ENCODE measurements at regions not wholly inside any gene's neighbourhood (a gene's known extent, or its start where the extent isn't known, plus 50 kb on each side); places are given as distances from the start of the nearest gene placed in this dataset.

GRCh38 chr12:85352016-85352415, 72.0 kb downstream of the ALX1 start:
- no peak for FAIRE-seq

DNA sequence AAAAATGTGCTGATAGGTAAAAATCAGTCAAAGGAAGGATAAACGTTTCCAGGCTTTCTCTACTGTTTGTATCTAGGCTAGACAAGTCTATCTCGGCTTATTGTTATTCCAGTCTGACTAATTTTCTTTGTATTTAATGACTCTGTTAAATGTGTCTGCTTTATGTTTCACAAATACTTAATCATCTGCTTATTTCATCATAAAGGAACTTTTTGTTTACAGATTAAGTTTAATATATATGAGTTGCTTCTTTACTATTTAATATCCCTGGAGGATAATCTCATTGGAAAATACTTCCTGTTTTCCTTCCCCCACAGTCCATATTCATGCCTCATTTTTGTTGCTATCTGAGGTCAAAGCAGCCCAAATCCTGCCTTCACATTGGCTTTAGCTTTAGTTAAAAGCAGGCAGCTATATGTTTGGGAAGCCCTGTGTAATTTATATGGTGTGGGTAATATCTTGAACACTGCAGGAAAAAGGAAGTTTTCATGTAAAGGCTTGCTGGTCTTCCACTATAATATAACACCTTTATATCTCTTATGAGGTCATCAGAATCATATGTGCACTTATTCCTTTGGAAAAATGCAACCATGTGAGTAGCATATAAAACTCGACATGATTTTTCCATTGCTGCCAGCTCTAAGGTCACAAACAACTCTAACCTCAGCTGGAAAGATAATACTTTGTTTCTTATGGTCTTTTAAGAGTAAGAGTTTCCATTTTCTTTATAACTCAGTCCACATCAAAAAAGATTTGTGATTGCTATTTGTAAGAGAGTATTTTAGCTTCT, 76.8 kb downstream of the ALX1 start:
- FAIRE-seq: no peak

DNA sequence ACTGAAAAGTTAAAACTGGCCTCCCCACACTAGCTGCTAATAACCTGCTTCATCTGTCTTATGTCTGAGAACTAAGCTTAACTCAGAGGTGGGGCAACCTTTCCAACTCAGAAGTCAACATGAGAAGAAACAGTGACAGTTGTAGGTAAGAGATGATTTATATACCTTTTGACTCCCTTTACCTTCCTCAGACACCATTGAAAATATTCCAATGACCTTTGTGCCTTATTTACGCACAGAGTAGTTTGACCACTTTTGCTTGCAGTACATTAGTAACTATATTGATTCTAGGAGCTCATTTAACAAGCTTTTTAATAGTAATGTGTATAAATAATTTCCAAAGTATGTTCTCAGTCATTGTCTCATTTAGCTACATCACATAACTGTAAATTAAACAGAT, 77.6 kb downstream of the ALX1 start:
- no peak for FAIRE-seq

DNA sequence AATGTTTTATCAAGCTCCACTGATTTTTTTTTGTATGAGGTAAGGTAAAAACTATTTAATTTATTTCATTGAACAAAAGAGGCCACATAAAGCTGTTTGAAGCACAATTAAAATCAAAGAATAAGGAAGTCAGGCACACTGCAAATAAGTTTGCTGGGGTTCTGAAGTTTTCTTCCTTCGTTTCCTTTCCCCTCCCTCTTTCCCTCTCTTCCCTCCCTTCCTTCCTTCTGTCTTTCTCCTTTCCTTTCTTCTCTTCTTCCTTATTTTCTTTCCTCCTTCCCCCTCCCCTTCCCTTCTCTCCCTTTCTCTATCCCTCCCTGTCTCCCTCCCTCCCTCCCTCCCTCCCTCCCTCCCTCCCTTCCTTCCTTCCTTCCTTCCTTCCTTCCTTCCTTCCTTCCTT, 78.7 kb downstream of the ALX1 start:
- no peak for FAIRE-seq

GRCh38 chr12:85363382-85364190, 83.6 kb downstream of the ALX1 start:
- FAIRE-seq: no peak

DNA sequence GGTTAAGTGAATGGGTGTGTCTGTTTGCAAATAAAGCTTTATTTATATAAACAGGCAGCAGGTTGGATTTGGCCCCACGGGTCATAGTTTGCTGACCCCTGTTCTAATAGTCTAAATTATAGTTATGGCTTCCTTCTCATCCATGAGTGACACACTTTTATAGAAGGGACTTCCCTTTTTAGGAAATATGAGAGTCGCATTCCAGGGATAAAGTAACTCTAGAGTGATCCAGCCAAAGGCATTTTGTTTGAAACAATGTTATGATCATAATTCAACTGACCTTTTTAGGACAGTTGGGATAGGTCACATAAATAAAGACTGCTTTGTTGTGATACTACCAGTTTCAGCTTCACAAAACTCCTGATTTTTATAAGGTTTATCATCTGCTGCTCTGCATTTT, 87.9 kb downstream of the ALX1 start:
- FAIRE-seq: no peak

GRCh38 chr12:85369365-85370154, 89.5 kb downstream of the ALX1 start:
- FAIRE-seq: no peak

GRCh38 chr12:85373045-85373444, 93.0 kb downstream of the ALX1 start:
- no peak for FAIRE-seq

DNA sequence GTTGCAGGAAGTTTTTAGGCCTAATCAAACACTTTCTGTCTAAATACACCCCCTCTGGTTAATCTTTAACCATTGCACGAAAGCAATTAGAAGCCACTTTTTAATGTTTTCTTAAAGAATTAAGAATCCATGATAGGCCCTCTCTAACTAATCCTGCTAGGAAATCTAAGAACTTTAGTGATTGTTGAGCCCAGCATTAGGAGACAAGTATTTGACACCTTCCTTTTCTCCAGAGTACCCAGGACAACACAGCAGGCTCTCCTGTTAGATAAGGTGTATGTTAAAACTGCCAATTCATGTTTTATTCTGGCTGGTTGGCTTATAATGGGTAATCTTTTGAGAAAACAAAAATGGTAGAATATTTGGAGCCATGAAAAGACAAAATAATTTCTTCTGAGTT, 95.0 kb downstream of the ALX1 start:
- FAIRE-seq: no peak

GRCh38 chr12:85385406-85385805, 105.4 kb downstream of the ALX1 start:
- no peak for FAIRE-seq

DNA sequence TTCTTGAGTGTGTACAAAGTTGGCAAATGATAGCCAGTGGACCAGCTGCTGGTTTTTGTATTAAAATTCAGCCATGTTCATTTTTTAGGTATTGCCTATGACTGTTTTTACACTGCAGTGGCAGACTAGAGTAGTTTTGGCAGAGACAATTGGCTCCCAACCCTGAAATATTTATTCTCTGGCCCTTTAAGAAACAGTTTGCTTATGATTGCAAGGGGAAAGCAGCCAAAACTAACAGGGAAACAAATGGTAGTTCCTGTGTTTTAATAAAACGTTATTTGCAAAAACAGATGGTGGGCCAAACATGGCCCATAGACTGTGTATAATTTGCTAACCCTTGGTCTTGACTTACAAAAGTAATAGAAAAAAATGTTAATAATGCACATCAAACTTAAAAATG, 110.2 kb downstream of the ALX1 start:
- FAIRE-seq: no peak

GRCh38 chr12:85392508-85392907, 112.5 kb downstream of the ALX1 start:
- no peak for FAIRE-seq

DNA sequence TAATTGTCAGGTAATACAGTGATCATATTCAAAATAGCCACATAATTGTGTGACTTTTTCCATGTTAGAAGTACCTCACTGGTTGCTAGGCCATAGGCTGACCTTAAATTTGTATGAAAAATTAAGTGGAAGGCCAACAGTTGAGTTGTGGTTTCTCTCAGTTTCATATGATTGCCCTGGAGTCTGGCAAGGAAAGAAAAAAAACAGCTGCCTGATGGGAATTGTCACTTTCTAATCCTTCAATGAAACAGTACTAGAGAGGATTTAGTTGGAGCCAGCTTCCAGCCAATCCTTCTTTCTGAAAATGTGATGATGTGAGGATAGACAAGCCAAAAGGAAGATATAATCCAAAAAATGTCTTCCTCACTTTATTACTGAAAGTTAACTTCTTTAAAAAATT, 113.6 kb downstream of the ALX1 start:
- no peak for FAIRE-seq

GRCh38 chr12:85394065-85394464, 114.0 kb downstream of the ALX1 start:
- FAIRE-seq: no peak

- no peak for FAIRE-seq
These were observed 114.8 kb downstream of the ALX1 start for GRCh38 chr12:85394809-85395208.

DNA sequence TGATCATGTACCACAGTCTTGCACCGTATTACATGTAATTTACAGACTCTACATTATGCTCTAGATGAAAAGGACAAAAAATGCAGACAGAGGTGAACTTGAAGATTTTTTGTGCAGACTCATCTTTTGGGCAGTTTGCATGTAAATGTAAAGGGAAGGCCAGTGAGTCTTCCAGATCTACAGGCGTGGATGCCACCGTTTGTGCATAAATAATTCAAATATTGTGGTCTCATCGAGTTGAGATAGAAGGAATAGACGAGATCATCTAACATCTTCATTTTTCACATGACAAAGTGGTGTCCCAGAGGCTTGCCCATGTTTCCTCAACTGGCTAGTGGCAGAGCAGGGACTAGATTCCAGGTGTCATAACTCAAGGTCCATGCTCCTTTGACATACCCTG, 125.2 kb downstream of the ALX1 start:
- FAIRE-seq: no peak

GRCh38 chr12:85405781-85406522, 125.9 kb downstream of the ALX1 start:
- no peak for FAIRE-seq

- FAIRE-seq: no peak
These were observed 133.2 kb downstream of the ALX1 start for GRCh38 chr12:85413266-85413665.

- no peak for FAIRE-seq
These were observed 142.7 kb downstream of the ALX1 start for GRCh38 chr12:85422762-85423161.

GRCh38 chr12:85423947-85424346, 143.9 kb downstream of the ALX1 start:
- FAIRE-seq: no peak

GRCh38 chr12:85424581-85425348, 144.7 kb downstream of the ALX1 start:
- peak; percentile 13 for FAIRE-seq

DNA sequence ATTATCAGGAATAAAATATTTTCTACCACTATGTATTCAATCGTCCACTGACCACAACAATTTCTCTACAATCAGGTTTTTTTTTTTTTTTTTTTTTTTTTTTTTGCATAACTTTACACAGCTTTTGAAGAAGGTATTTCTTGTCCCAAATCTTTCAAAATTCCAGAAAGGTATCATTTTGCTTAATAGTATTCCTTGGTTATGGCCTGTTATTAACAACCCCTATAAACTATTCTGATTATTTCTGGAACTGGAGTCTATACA, 145.3 kb downstream of the ALX1 start:
- FAIRE-seq: no peak

Data from TTC549 (cell line).